HG03558 (cell line): ENCODE measurements at regions not wholly inside any gene's neighbourhood (a gene's known extent, or its start where the extent isn't known, plus 50 kb on each side); places are given as distances from the start of the nearest gene placed in this dataset.
"Not testable (repeated sequence)": the region's sequence is repeated elsewhere in the genome, so short reads cannot be mapped to it uniquely, and the experiment has no call there.

Experiments used
- ATAC-seq: cut with Tn5 transposase; IDR thresholded peaks from one replicate; pipeline ENCODE4 v1.9.1; 2021; ENCODE audit warnings: moderate number of reproducible peaks; ENCODE audit not compliant: unreplicated experiment; ENCODE audit errors: extremely low read depth

DNA sequence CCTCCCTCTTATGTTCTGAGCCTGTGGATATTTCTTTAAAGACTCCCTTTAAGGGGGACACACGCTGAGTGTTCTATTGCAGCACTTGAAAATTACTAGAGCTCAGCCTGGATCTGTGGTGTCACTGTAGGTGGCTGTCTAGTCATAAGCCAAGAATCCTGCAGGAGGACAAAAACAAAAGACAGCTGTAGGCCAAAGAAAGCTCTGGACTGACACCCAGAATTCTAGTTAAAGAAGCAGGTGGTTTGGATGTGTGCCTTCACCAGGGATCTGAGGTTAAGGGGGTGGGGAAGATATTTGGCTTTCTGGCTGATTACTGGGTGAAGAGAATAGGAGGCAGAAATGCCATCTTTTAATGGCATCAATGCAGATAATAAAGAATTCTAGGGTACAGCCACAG, 842.5 kb upstream of the NXPH2 start:
- ATAC-seq: no peak

DNA sequence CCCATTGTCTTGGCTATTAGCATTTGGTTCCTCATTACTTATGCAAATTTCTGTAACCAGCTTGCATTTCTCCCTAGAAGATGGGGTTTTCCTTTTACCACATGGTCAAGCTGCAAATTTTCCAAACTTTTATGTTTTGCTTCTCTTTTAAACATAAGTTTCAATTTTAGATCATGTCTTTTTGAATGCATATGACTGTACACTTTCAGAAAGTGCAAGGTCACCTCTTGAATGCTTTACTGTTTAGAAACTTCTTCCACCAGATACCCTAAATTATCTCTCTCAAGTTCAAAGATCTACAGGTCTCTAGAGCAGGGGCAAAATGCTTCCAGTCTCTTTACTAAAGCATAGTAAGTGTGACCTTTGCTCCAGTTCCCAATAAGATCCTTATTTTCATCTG, 837.6 kb upstream of the NXPH2 start:
- no peak for ATAC-seq

DNA sequence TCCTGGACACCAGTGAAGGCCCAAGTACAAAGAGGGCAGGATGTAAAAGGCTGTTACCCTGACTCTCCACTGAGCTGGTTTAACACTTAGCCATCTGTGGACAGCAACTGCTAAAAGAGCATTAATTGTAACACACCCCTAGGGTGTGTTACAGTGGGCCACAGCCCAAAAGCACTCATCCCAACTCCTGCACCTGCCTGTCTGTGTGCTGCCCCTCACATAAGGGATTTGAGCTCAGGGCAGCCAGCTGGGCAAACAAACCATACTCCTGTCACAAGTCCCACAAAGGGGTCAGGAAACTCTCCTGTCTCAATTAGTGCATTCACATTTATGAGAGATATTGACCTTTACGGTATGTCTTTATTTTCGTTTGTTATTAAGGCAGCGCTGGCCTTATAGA, 833.1 kb upstream of the NXPH2 start:
- ATAC-seq: no peak

DNA sequence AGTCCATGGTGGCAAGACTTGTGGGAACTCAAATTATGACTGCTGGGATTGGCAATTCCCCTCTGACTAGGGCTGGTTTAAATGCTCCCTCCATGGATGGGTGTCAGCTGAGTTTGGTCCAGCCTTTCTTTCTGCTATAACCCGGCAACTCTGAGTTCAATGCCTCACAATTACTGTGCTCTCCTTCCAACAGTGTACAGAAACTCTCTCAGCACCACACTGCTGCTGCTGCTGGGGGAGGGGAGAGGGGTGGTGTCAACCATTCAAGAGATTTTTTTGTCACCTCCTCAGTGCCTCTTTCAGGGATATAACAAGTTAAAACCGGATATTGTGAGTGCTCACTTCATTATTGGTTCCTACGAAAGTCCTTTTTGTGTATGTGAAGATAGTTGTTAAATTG, 830.3 kb upstream of the NXPH2 start:
- no peak for ATAC-seq

DNA sequence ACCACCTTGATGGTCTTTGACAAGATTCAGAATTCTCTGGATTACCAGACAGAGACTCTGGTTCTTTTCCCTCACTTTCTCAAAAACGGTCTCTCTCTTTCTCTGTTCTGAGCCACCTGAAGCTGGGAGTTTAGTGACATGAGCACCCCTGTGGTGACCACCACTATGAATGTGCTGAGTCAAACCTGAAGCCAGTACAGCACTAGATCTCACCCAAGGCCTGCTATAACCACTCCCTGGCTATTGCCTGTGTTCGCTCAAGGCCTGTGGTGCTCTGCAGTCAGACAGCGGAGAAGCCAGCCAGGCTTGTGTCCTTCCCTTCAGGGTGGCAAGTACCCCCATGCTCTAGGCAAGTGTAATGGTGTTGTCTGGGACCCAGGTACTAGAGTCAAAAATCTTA, 828.9 kb upstream of the NXPH2 start:
- ATAC-seq: no peak

DNA sequence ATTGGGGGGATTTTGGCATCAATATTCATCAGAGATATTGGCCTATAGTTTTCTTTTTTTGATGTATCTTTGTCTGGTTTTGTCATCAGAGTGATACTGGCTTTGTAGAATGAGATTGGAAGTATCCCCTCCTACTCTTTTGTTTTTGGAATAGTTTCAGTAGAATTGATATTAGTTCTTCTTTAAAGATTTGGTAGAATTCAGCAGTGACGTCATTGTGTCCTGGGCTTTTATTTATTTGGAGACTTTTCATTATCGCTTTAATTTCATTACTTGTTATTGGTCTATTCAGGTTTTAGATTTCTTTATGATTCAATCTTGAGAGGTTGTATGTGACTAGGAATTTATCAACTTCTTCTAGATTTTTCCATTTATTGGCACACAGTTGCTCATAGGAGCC, 825.5 kb upstream of the NXPH2 start:
- no peak for ATAC-seq

DNA sequence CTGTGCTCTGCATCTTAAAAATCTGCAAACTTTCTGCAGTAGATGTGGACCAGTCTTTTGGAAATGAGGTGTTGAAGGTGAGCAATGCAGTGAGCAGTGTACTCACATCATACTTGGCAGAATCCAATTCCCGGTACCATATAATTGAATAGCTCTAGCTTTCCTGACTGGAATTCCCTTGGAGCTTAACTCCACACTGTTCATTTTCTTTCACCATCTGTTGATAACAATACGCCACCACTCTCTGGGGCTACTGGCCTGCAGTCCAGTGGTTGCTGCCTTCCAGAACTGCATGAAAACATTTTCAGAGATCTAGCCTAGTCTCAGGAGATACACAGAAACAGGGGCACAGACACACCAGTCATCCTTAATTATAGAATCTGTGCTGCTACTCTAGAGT, 820.0 kb upstream of the NXPH2 start:
- no peak for ATAC-seq

DNA sequence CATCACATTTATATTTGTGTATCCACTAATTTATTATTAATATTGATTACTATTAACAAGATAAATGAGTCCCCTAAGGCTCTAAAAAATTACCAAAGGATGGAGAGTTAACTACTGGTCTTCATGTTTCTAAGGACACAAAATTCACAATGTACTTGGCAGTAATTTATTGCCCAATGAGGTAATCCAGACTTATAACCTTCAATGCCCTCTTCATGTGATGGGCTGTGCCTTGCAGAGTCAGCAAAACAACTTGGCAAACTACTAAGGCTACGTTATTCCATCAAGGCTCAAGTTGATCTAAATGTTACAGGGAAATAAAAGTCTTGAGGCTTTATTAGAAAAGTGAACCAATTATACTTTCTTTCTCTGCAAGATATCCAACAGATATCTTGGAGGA, 804.9 kb upstream of the NXPH2 start:
- ATAC-seq: no peak

DNA sequence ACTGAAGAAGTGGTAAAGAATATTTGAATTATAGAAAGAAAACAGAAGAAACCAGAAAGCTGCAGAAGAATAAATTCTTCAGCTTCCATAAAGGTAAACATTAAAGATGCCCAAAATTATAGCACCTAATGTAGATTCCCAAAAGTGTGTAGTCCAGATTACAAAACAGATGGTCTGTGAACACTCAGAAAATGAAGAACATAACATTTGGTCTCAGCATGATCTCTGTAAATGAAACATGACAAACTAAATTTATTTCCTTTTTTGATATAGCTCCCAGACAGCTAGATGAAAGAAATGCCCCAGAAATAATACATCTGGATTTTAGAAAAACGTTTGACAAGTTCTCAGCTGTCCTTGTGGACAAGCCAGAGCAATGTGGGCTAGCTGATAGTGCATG, 794.2 kb upstream of the NXPH2 start:
- no peak for ATAC-seq

DNA sequence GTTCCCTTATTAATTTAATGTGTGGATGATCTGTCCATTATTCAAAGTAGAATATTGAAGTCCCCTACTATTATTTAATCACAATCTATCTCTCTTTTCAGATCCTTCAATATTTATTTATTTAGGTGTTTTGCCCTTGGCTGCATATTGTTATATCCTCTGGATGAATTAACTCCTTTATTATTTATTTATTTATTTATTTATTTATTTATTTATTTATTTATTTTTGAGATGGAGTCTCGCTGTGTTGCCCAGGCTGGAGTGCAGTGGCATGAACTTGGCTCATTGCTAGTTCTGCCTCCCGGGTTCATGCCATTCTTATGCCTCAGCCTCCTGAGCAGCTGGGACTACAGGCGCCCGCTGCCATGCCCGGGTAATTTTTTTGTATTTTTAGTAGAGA, 776.6 kb upstream of the NXPH2 start:
- ATAC-seq: no peak

DNA sequence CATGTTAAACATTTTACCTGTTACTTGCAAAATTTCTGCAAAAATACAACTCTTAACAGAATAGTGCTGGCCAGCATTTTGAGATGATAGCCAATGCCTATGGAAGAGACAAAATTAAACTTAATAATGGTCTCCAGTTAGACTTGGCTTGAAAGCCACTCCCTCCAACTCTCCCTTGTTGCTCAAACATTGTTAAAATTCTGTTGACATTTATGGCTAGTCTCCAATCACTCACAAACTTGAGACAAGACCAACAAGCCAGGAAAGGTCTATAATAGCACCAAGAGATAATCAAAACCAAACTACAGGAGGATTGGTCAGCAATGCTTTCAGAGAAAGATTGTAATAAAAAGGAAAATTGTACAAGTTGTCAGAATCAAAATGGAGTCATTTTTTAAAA, 770.7 kb upstream of the NXPH2 start:
- no peak for ATAC-seq

DNA sequence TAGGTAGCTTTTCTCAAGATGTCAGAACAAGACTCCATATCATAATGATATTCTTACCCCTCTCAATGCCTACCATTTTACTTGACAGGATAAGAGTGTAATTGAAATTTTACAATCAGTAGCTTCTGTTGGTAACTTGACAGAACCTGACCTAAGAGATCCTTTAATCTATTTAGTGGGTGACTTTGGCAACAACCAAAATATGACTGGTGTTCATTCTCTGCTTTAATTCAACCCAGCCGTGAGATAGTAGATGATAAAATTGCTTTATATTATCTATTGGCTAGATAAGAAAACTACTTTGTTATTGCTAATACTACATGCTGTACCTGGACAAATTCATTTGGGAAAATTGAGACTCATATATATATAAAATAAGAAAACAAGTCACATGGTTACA, 770.2 kb upstream of the NXPH2 start:
- ATAC-seq: no peak

DNA sequence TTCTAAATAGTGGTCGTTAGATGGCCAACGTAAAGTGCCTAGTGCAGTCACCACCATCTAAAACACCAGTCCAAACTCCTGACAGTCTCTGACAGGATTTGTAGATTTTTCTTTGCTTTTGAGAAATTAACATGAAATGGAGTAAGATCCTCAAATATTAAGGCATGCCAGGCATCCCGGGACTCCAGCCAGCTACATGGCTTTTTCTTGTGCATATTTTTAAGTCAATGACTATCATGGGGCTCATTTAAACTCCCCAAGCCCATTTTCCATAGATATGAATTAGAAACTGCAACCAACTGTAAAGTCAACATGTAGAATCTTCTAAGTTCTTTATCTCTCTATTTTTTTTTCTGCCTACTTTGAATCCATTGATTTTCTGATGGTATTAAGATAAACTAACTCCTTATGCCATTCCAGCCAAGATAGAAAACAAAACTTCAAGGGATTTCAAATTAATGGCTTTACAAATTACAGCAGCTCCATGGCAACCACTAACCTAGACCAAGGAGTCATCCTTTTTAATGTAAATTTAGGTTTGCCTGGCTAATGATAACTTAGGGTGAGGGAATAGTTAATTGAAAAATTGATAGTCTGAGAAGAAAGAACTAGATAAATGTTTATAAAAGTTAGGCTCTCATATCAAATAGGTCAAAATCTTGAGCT, 764.1 kb upstream of the NXPH2 start:
- no peak for ATAC-seq

DNA sequence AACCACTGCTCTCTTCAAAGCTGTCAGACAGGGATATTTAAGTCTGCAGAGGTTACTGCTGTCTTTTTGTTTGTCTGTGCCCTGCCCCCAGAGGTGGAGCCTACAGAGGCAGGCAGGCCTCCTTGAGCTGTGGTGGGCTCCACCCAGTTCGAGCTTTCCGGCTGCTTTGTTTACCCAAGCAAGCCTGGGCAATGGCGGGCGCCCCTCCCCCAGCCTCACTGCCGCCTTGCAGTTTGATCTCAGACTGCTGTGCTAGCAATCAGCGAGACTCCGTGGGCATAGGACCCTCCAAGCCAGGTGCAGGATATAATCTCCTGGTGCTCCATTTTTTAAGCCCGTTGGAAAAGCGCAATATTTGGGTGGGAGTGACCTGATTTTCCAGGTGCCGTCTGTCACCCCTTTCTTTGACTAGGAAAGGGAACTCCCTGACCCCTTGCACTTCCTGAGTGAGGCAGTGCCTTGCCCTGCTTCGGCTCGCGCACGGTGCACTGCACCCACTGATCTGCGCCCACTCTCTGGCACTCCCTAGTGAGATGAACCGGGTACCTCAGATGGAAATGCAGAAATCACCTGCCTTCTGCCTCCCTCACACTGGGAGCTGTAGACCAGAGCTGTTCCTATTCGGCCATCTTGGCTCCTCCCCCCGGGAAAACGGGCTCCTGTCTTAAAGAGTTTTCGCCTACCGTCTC, 758.3 kb upstream of the NXPH2 start:
- not testable (repeated sequence) for ATAC-seq

DNA sequence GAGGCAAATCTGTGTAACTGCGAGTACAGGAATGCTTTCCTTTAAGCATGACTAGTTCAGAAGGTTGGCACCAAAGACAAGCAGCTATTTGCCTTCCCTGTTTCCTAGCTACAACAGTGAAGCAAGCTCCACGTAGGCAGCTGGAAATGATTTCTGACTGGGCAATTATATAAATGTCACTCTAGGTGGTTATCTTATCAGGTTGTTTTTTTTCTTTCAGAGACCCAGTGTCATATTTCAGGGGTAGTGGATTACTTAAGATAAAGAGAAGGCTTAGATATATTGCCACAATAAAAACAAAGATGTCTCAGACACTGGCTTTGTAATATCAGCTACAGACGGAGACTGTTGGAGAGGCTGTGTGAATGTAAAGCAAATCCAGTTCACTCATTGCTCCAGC, 748.9 kb upstream of the NXPH2 start:
- ATAC-seq: no peak

DNA sequence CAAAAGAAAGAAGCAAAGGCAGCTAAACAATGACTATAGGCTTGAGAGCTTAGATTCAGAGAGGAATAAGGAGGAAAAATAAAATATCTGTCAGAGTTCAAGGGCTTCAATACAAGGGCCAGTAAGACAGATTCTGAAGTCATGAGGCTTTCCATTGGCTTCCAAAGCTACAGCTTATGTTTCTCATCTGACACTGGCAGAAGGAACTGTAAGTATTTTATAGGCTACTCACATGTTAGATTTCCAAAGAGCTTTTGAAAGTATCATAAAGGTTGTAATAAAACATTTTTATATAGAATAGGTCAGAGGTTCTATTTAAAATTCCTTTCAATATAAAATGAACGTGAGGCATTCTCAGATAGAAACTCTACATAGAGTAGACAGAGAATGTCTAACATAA, 746.6 kb upstream of the NXPH2 start:
- no peak for ATAC-seq

DNA sequence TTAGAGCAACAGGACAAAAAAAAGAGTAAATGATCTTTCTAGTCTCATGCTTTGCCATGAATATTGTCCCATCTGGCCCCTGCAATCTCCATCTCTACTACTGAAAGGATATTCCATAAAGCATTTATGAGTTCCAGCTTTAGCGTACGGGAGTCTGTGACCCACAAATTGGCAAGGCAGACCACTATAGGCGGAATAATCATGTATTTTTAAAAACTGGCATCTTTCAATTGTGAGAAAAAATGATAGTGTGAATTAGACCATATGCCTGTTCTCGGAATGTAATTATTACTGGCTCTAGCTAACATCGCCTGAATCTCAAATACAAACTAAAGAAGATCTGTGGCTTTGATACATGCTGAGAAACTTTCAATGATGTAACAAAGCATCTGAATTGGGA, 738.1 kb upstream of the NXPH2 start:
- ATAC-seq: no peak

DNA sequence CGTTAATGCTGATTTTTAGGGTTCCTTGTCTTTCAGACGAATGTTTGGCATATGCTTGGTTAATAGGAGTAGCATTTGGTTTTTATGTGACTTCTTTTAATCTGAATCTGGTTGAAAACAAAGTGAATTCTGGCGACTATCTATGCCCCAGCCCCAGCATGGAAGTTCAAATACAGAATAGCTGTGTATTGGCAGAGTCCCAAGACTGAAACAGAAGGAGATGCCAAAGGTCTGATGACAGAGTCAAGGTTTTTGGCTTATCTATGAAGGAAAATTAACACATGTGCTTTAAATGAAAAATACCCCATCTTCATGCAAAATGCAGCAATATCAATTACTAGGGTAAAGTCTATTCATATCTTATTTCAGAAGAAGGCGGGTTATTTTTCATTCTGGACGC, 734.8 kb upstream of the NXPH2 start:
- no peak for ATAC-seq

DNA sequence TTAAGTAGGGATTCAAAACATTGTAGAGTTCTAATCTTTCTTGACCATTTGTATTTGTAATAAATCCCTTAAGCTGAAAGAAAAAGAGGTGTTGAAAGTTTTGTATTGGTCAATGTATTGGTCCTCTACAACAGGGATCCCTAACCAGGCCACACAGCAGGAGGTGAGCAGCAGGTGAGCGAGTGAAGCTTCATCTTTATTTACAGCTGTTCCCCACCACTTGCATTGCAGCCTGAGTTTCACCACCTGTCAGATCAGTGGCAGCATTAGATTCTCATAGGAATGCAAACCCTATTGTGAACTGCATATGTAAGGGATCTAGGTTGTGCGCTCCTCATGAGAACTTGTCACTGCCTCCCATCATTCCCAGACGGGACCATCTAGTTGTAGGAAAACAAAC, 715.7 kb upstream of the NXPH2 start:
- no peak for ATAC-seq

DNA sequence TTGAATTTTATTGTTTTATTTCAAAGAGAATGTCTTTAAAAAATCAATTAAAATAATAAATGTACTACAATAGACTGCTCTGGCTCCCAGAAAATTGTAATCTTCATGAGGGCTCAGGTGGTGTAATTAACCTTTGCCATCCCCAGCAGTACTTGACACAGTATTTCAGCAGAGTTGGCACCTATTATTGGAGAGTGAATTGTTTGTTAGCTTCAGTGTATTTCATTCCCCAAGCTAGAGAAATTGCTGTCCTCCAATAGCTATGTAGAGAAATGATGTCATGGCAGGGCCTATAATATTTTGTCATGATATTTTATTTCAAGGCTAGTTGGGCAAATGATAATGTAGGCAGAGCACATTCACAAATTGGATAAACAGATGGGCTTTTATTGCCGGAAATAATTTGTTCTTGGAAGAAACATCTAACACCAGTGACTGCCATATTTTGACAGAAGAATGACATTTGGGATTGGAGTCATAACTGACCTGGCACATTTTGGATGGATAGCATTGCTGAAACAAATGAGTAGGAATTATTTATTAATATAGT, 712.0 kb upstream of the NXPH2 start:
- ATAC-seq: no peak

DNA sequence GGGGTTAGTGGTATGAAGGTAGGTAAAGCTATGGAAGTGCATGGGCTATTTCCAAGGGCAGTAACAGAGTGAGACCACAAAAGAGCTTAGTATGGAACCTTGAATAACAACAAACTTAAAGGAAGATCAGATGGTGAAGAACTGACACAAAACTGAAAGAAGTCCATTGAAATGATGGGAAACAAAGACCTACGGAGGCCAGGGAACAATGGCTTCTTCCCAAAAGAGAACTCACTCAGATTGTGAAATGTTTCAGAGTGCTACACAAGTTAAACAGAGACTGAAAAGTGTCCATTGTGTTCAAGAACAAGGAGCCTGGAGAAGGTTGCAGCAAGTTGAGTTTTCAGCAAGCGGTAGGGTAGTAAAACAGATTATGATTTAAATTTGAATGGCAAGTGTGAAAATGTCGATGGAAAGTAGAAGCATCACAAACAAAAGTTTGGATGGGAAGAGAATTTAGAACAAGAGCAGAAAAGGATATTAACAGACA, 700.0 kb upstream of the NXPH2 start:
- no peak for ATAC-seq
